Left ventricle myocardium inferior (tissue), 1 donor: ENCODE measurements at regions not wholly inside any gene's neighbourhood (a gene's known extent, or its start where the extent isn't known, plus 50 kb on each side); places are given as distances from the start of the nearest gene placed in this dataset.
"Not testable (repeated sequence)": the region's sequence is repeated elsewhere in the genome, so short reads cannot be mapped to it uniquely, and the experiment has no call there.

ENCODE experiments used
- DNase-seq: peaks from one replicate; pipeline ENCODE4 v3.0.0-alpha.2; 2020
- H3K27ac ChIP-seq: fragments of 200-600 bp; replicated peaks from 2 replicates; pipeline ENCODE4 v1.8.0; 2021
- H3K27me3 ChIP-seq: fragments of 200-600 bp; 2 replicates; pipeline ENCODE4 v1.8.0; 2021; ENCODE audit warnings: low read depth
- H3K36me3 ChIP-seq: fragments of 200-600 bp; 2 replicates; pipeline ENCODE4 v1.8.0; 2021
- H3K4me1 ChIP-seq: fragments of 200-600 bp; 2 replicates; pipeline ENCODE4 v1.8.0; 2021
- H3K4me3 ChIP-seq: fragments of 200-600 bp; 2 replicates; pipeline ENCODE4 v1.8.0; 2021; ENCODE audit warnings: mild to moderate bottlenecking, moderate library complexity
- H3K9me3 ChIP-seq: fragments of 200-600 bp; replicated peaks from 2 replicates; pipeline ENCODE4 v1.8.0; 2021
- CTCF ChIP-seq: fragments of 200-600 bp; IDR thresholded peaks from 2 replicates; pipeline ENCODE4 v1.8.0; 2021; ENCODE audit warnings: antibody characterized with exemption, mild to moderate bottlenecking, borderline replicate concordance
- intact Hi-C: fragments of 100-400 bp; cut with micrococcal nuclease; formaldehyde crosslinking; loops from one replicate; pipeline ENCODE4 v1.11.0; 2022
- donor health status: DM: no; HTN: yes; CAD: no; lungs with severe emphysema.

- no peak for DNase-seq
- intact Hi-C loops, result no loop called here
- H3K9me3 ChIP-seq, result no peaks in the 10 kb centered on the region
- no peak overlapping the region for H3K4me3 ChIP-seq
- H3K27me3 ChIP-seq, result no peaks in the 10 kb centered on the region
- no peak overlapping the region for H3K27ac ChIP-seq
- no peaks in the 10 kb centered on the region for H3K36me3 ChIP-seq
- TF ChIP-seq CTCF, result no peak
- H3K4me1 ChIP-seq, result no peaks in the 10 kb centered on the region
Observed at GRCh38 chr5:50898966-50899365, 232.5 kb downstream of the PARP8 start.

DNA sequence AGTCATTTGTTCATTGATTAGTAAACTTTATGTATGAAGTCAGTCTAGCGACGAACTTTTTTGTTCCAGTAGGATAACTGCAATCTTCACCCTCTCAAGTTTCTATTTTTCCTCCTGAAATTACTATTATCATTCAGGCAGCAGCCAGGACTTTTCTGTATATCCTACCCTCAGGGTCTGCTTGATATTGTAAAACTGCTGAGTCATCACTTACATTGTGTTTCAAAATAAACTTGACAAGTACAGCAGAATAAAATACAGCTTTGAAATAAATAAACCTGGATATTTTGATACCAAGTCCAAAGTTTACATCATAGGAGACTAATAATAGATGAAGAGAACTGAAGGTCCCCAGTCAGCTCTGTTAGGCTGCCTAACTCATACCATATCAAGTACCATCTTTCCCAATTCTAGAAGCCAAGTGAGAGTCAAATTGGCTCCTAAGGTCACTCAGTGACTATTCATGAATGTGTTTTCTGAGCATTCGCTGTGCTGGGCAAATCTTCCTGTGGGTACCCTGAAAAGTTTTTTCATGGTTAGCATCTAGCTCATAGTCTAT lies 234.6 kb downstream of the PARP8 start:
- H3K27me3 ChIP-seq, result no peaks in the 10 kb centered on the region
- H3K27ac ChIP-seq, result no peak overlapping the region
- intact Hi-C loops, result no loop called here
- no peak overlapping the region for H3K4me3 ChIP-seq
- H3K9me3 ChIP-seq, result no peaks in the 10 kb centered on the region
- no peak for DNase-seq
- H3K36me3 ChIP-seq, result no peaks in the 10 kb centered on the region
- TF ChIP-seq CTCF, result no peak
- no peaks in the 10 kb centered on the region for H3K4me1 ChIP-seq

DNA sequence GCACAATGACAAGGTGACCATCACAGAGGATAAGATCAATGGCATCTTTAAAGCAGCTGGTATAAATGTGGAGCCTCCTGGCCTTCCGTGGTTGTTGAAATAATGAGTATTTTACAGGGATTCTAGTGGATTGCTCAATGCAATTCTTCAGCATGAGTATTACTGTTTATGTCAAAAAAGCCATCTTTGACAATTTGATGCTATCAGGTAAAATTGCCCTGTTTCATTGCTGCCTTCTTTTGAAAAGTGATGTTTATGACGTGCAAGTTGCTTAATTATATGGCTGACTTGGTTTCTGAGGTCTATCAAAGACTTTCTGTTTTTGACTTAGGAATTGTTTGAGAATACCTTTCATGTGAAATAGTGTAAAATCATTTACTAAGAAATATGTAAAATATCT lies 237.2 kb downstream of the PARP8 start:
- intact Hi-C loops, result no loop called here
- Histone ChIP-seq H3K9me3 (no peaks in the 10 kb centered on the region), H3K36me3 (no peaks in the 10 kb centered on the region), H3K4me3 (no peak overlapping the region), H3K27ac (no peak overlapping the region), H3K27me3 (no peaks in the 10 kb centered on the region), H3K4me1 (no peaks in the 10 kb centered on the region)
- TF ChIP-seq CTCF, result no peak
- no peak for DNase-seq

- no peaks in the 10 kb centered on the region for H3K4me1 ChIP-seq
- no peak overlapping the region for H3K4me3 ChIP-seq
- intact Hi-C loops, result no loop called here
- no peak for DNase-seq
- no peaks in the 10 kb centered on the region for H3K9me3 ChIP-seq
- no peaks in the 10 kb centered on the region for H3K36me3 ChIP-seq
- no peak for TF ChIP-seq CTCF
- no peaks in the 10 kb centered on the region for H3K27me3 ChIP-seq
- no peak overlapping the region for H3K27ac ChIP-seq
Observed at GRCh38 chr5:50905996-50906570, 239.6 kb downstream of the PARP8 start.

GRCh38 chr5:50920160-50920559 lies 253.7 kb downstream of the PARP8 start:
- H3K4me3 ChIP-seq, H3K4me1 ChIP-seq, H3K27me3 ChIP-seq, intact Hi-C loops, H3K9me3 ChIP-seq, H3K27ac ChIP-seq, H3K36me3 ChIP-seq, DNase-seq: not testable (repeated sequence)

GRCh38 chr5:50921366-50922133 lies 255.1 kb downstream of the PARP8 start:
- DNase-seq, result no peak
- Histone ChIP-seq H3K4me1 (no peaks in the 10 kb centered on the region), H3K4me3 (no peak overlapping the region), H3K27me3 (no peaks in the 10 kb centered on the region), H3K9me3 (peaks cover 5% of the 10 kb centered on the region), H3K36me3 (no peaks in the 10 kb centered on the region), H3K27ac (no peak overlapping the region)
- intact Hi-C loops, result no loop called here
- no peak for TF ChIP-seq CTCF
